Activated CD4-positive, alpha-beta T cell treated with anti-CD3 and anti-CD28 coated beads for 36 hours (primary cell): ENCODE measurements at regions not wholly inside any gene's neighbourhood (a gene's known extent, or its start where the extent isn't known, plus 50 kb on each side); places are given as distances from the start of the nearest gene placed in this dataset.
"Not testable (repeated sequence)": the region's sequence is repeated elsewhere in the genome, so short reads cannot be mapped to it uniquely, and the experiment has no call there.

Experiments
- ATAC-seq: fragments of 200-7000 bp; cut with Tn5 transposase; one replicate; pipeline ENCODE4 v1.10.0; 2021; ENCODE audit warnings: mild to moderate bottlenecking, moderate library complexity
- CTCF ChIA-PET: fragments of 350-600 bp; sonication (Branson Sonifier 250); formaldehyde crosslinking; loops from one replicate; lab custom pipeline; 2021; ENCODE audit warnings: antibody characterized with exemption; lab: Charles Lee
- POLR2A ChIA-PET: fragments of 350-600 bp; sonication (Branson Sonifier 250); formaldehyde crosslinking; loops from one replicate; lab custom pipeline; 2021; ENCODE audit warnings: antibody characterized with exemption, inconsistent platforms; lab: Charles Lee
- DNase-seq: peaks from one replicate; pipeline ENCODE4 v3.0.0-alpha.2; 2020
- H3K27ac Mint-ChIP-seq: one replicate; pipeline ENCODE4 v1.8.0; 2021; ENCODE audit warnings: mixed read lengths
- H3K27me3 Mint-ChIP-seq: one replicate; pipeline ENCODE4 v1.8.0; 2021; ENCODE audit warnings: mixed read lengths
- H3K36me3 Mint-ChIP-seq: one replicate; pipeline ENCODE4 v1.8.0; 2021; ENCODE audit warnings: low read depth, mixed read lengths
- H3K4me1 Mint-ChIP-seq: one replicate; pipeline ENCODE4 v1.8.0; 2021; ENCODE audit warnings: mixed read lengths
- H3K4me3 Mint-ChIP-seq: one replicate; pipeline ENCODE4 v1.8.0; 2021; ENCODE audit warnings: mild to moderate bottlenecking, moderate library complexity, mixed read lengths
- H3K9me3 Mint-ChIP-seq: one replicate; pipeline ENCODE4 v1.8.0; 2021; ENCODE audit warnings: low read depth, mixed read lengths
- intact Hi-C, 2 experiments: fragments of 100-400 bp; cut with DNase I in 1 of 2; cut with micrococcal nuclease in 1 of 2; formaldehyde crosslinking; loops; one replicate each; pipeline versions ENCODE4 v1.14.2 to v1.15.1; 2022 to 2024; cut with DNase I, micrococcal nuclease

DNA sequence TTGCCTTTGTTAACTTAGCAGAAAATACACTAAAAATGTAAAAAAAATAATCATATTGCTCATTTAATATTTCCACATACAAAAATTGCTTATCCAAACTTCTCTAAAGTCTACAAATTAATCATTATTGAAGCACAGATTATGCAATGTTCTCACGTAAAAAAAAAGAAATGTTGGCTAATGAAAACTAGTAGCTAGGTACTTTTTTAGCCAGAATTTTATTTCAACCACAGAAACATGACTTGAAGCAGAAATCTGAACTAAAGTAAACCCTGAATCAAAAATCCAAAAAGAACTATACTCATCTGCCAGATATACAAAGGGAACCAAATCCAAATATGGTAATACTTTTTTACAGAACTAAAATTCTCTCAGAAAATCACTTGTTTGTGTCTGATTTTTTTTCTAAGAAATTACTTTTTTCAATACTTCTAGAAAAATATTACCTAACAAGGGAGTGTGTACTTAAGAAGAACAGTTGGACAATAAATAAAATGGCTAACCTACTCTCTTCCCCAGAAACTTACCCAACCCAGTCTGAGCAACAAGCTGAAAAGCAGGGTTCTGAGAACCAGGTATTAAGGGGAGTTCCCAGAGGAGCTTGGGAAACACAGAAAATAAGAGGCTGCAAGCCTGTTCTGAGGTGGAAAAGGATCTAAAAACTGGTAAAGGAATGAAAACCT, 78.4 kb upstream of the RAP1B start:
- DNase-seq, result no peak
- no peak for ATAC-seq
- Mint-ChIP-seq H3K36me3 (no peaks in the 10 kb centered on the region), H3K27ac (no peak overlapping the region), H3K27me3 (no peaks in the 10 kb centered on the region), H3K4me1 (peaks cover 16% of the 10 kb centered on the region), H3K4me3 (no peak overlapping the region), H3K9me3 (no peaks in the 10 kb centered on the region)
- POLR2A ChIA-PET, result interaction anchor here (0.6 kb wide), 1 partner anchor 435 kb away, joined by 3 read pairs; no protein-coding TSS in a partner anchor
- CTCF ChIA-PET, result no interaction called here
- intact Hi-C loops, result no loop called here

DNA sequence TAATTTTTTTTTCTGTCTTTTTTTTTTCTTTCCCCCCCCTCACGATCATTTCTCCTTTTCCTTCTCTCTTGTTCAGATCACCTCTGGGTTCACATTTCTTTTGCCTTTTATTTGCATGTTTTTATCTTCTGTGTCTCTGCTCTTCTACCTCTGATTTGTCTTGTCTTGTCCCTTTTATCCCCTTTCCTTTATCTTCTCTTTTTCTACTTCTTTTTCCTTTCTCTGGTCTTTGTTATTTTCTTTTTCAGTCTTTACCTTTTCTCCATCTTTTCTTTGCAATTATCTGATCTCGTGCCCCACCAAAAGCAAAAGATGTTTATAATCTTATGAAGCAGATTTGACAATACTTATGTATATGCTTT, 77.8 kb upstream of the RAP1B start:
- DNase-seq, result no peak
- intact Hi-C loops, result no loop called here
- Mint-ChIP-seq H3K9me3 (no peaks in the 10 kb centered on the region), H3K4me3 (no peak overlapping the region), H3K36me3 (no peaks in the 10 kb centered on the region), H3K27ac (no peak overlapping the region), H3K4me1 (peaks cover 19% of the 10 kb centered on the region), H3K27me3 (no peaks in the 10 kb centered on the region)
- CTCF ChIA-PET, result no interaction called here
- POLR2A ChIA-PET, result no interaction called here
- no peak for ATAC-seq

GRCh38 chr12:68534108-68534507, 76.6 kb upstream of the RAP1B start:
- Mint-ChIP-seq H3K27ac (no peak overlapping the region), H3K36me3 (no peaks in the 10 kb centered on the region), H3K4me1 (peaks cover 30% of the 10 kb centered on the region), H3K27me3 (no peaks in the 10 kb centered on the region), H3K4me3 (no peak overlapping the region), H3K9me3 (no peaks in the 10 kb centered on the region)
- ChIA-PET CTCF (no interaction called here), POLR2A (no interaction called here)
- DNase-seq (no peak), ATAC-seq (no peak)
- intact Hi-C loops, result no loop called here

- POLR2A ChIA-PET, result no interaction called here
- peaks cover 47% of the 10 kb centered on the region for H3K4me1 Mint-ChIP-seq
- intact Hi-C loops, result no loop called here
- no peak overlapping the region for H3K27ac Mint-ChIP-seq
- DNase-seq, result no peak
- H3K27me3 Mint-ChIP-seq, result no peaks in the 10 kb centered on the region
- H3K9me3 Mint-ChIP-seq, result peaks cover 11% of the 10 kb centered on the region
- no peak for ATAC-seq
- H3K4me3 Mint-ChIP-seq, result no peak overlapping the region
- no peaks in the 10 kb centered on the region for H3K36me3 Mint-ChIP-seq
- CTCF ChIA-PET, result interaction anchor here (0.6 kb wide), 1 partner anchor 85 kb away, joined by 3 read pairs; no protein-coding TSS in a partner anchor
These were observed 73.7 kb upstream of the RAP1B start for GRCh38 chr12:68536885-68537485.

- intact Hi-C loops, result no loop called here
- H3K9me3 Mint-ChIP-seq, result peaks cover 11% of the 10 kb centered on the region
- no peak overlapping the region for H3K4me3 Mint-ChIP-seq
- ATAC-seq (no peak), DNase-seq (no peak)
- POLR2A ChIA-PET, result no interaction called here
- CTCF ChIA-PET, result interaction anchor here (2.1 kb wide), 1 partner anchor 13 kb away, joined by 6 read pairs; no protein-coding TSS in a partner anchor
- peaks cover 47% of the 10 kb centered on the region for H3K4me1 Mint-ChIP-seq
- no peak overlapping the region for H3K27ac Mint-ChIP-seq
- no peaks in the 10 kb centered on the region for H3K27me3 Mint-ChIP-seq
- no peaks in the 10 kb centered on the region for H3K36me3 Mint-ChIP-seq
These were observed 73.1 kb upstream of the RAP1B start for GRCh38 chr12:68537571-68537970.

DNA sequence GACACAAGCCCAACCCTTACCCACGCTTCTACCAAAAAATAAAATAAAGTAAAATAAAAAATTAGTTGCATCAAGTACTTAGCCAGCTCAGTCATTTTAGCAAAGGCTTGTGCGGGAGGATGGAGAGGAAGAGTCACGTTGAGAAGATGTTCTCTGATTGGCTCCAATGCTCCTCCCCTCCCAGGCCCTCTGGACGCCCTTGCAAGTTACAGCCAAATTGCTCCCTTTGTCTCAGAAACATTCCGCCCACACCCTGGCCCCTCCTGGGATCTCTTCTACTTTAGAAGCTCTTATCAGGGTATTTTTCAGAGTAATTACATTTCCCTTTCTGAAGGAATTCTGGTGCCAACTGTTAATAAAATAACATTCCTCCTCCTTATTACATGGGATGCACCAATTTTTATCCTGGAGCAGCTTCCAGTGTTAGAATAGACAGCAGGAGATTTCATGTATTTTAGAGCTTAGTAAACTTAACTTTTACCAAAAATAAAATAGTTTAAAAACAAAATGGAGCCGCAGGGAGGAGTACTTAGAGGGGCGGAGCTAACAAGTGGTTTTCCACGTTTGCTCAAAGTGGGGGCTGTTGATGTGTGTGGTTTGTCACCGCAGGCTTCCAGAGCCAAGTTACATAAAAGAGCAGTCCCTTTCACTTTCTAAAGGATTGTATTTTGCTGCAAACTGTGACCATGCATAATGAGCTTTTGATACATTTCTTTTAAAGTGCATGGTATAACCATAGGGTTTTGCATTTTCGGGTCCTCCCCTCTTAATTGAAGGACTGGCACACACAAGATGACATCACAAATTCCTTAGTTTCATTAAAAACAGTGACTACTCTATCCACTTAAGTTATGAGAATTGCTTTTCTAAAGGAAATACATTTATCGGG, 71.7 kb upstream of the RAP1B start:
- ChIA-PET POLR2A (no interaction called here), CTCF (interaction anchor here (0.6 to 2.1 kb wide), 8 partner anchors 14 to 207 kb away, joined by 3 to 6 read pairs (median 3); partner anchors contain the start of gene MDM1)
- H3K27ac Mint-ChIP-seq, result peak overlapping the region; percentile 67
- peaks cover 45% of the 10 kb centered on the region for H3K4me1 Mint-ChIP-seq
- intact Hi-C loops, result loop anchor here (1.0 kb wide), 3 partner anchors 42 to 88 kb away; no protein-coding TSS in a partner anchor
- ATAC-seq, result peak; percentile 84
- no peaks in the 10 kb centered on the region for H3K27me3 Mint-ChIP-seq
- H3K4me3 Mint-ChIP-seq, result peak overlapping the region; percentile 33
- DNase-seq, result peak; percentile 74
- no peaks in the 10 kb centered on the region for H3K36me3 Mint-ChIP-seq
- peaks cover 11% of the 10 kb centered on the region for H3K9me3 Mint-ChIP-seq

DNA sequence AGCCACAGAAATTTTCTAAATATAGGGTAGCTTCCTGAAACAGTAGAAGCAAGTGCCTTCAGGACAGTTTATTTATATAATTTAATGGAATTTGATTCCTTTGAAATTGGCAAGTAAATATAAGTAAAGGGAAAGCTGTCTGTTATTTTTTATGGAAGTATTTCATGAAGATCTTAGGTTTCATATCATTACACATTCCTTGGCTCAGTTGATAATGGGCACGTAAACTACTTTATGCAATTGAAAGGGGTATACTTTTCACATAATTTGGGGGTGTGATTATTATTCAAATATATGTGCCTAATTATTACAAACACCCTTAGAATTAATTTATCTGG, 71.1 kb upstream of the RAP1B start:
- DNase-seq, result no peak
- ChIA-PET POLR2A (no interaction called here), CTCF (interaction anchor here (0.6 to 2.1 kb wide), 7 partner anchors 15 to 208 kb away, joined by 3 to 6 read pairs (median 4); partner anchors contain the start of gene MDM1)
- Mint-ChIP-seq H3K36me3 (no peaks in the 10 kb centered on the region), H3K27ac (peak overlapping the region; percentile 67), H3K27me3 (no peaks in the 10 kb centered on the region), H3K4me1 (peaks cover 45% of the 10 kb centered on the region), H3K4me3 (no peak overlapping the region), H3K9me3 (peaks cover 11% of the 10 kb centered on the region)
- intact Hi-C loops, result loop anchor here (1.0 kb wide), 2 partner anchors 42 to 88 kb away; no protein-coding TSS in a partner anchor
- no peak for ATAC-seq

- peaks cover 11% of the 10 kb centered on the region for H3K9me3 Mint-ChIP-seq
- intact Hi-C loops, H3K4me3 Mint-ChIP-seq, ATAC-seq, H3K27me3 Mint-ChIP-seq, H3K27ac Mint-ChIP-seq, CTCF ChIA-PET, POLR2A ChIA-PET, DNase-seq, H3K36me3 Mint-ChIP-seq: not testable (repeated sequence)
- peaks cover 45% of the 10 kb centered on the region for H3K4me1 Mint-ChIP-seq
These were observed 69.9 kb upstream of the RAP1B start for GRCh38 chr12:68540768-68541167.

DNA sequence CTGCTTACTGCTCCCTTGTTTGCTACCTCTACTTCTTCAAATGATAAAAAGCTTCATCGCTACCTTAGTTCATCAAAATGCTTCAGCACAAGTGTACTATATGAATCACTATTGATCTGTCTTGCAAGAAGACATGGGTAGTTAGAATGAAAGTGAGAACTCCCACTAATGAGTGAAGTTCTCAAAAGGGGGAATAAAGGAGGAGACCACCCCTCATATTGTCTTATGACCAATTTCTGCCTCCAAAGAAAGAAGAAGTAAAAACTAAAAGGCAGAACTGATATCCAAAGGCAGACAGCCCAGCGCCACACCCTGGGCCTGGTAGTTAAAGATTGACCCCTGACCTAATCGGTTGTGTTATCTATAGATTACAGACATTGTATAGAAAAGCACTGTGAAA, 63.4 kb upstream of the RAP1B start:
- H3K27me3 Mint-ChIP-seq, H3K36me3 Mint-ChIP-seq, H3K4me1 Mint-ChIP-seq, H3K27ac Mint-ChIP-seq, intact Hi-C loops, POLR2A ChIA-PET, H3K4me3 Mint-ChIP-seq, DNase-seq, CTCF ChIA-PET, ATAC-seq: not testable (repeated sequence)
- H3K9me3 Mint-ChIP-seq, result peaks cover 23% of the 10 kb centered on the region

GRCh38 chr12:68552605-68553195, 58.0 kb upstream of the RAP1B start:
- H3K27ac Mint-ChIP-seq, H3K27me3 Mint-ChIP-seq, intact Hi-C loops, H3K4me3 Mint-ChIP-seq, H3K36me3 Mint-ChIP-seq, DNase-seq: not testable (repeated sequence)
- Mint-ChIP-seq H3K9me3 (peaks cover 12% of the 10 kb centered on the region), H3K4me1 (peaks cover 16% of the 10 kb centered on the region)
- ChIA-PET CTCF (interaction anchor here (0.8 kb wide), 1 partner anchor 17 kb away, joined by 4 read pairs; no protein-coding TSS in a partner anchor), POLR2A (interaction anchor here (0.7 kb wide), 1 partner anchor 56 kb away, joined by 7 read pairs; no protein-coding TSS in a partner anchor)
- ATAC-seq, result peak; percentile 74
